ENCODE measurements at regions not wholly inside any gene's neighbourhood (a gene's known extent, or its start where the extent isn't known, plus 50 kb on each side); places are given as distances from the start of the nearest gene placed in this dataset.

DNA sequence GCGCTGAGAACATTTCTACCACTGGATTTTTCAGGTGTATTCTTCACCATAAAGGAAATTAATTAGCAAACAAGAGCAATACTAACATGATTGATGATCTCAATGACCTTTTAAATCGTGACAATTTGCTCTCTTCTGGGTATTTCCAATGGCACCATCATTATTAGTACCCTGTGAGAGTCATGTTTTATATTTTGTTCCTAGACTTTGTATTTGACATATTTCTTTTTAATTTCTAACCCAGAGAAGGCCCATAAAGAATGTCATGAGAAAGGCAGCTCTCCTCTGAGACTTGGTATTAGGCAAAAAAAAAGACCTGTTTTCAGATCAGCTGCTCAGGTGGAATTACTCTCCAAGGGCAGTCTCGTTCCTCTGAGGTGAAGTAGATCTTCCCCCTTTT lies 1253.4 kb downstream of the ROBO2 start:
- TF ChIP-seq, protein P1, sequence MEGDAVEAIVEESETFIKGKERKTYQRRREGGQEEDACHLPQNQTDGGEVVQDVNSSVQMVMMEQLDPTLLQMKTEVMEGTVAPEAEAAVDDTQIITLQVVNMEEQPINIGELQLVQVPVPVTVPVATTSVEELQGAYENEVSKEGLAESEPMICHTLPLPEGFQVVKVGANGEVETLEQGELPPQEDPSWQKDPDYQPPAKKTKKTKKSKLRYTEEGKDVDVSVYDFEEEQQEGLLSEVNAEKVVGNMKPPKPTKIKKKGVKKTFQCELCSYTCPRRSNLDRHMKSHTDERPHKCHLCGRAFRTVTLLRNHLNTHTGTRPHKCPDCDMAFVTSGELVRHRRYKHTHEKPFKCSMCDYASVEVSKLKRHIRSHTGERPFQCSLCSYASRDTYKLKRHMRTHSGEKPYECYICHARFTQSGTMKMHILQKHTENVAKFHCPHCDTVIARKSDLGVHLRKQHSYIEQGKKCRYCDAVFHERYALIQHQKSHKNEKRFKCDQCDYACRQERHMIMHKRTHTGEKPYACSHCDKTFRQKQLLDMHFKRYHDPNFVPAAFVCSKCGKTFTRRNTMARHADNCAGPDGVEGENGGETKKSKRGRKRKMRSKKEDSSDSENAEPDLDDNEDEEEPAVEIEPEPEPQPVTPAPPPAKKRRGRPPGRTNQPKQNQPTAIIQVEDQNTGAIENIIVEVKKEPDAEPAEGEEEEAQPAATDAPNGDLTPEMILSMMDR (IDR thresholded peaks at IDR 0.05) = no peak
- no peak for TF ChIP-seq POLR2A (IDR thresholded peaks at IDR 0.05)

Data from Peyer's patch (tissue), 4 donors.